GM18861 (cell line): ENCODE measurements at regions not wholly inside any gene's neighbourhood (a gene's known extent, or its start where the extent isn't known, plus 50 kb on each side); places are given as distances from the start of the nearest gene placed in this dataset.
A peak's percentile ranks its signal among the peaks of the same experiment; 100 is the strongest.
"Not testable (repeated sequence)": the region's sequence is repeated elsewhere in the genome, so short reads cannot be mapped to it uniquely, and the experiment has no call there.

Experiments used
- ATAC-seq: cut with Tn5 transposase; IDR thresholded peaks from one replicate; pipeline ENCODE4 v1.9.1; 2021; ENCODE audit not compliant: unreplicated experiment

DNA sequence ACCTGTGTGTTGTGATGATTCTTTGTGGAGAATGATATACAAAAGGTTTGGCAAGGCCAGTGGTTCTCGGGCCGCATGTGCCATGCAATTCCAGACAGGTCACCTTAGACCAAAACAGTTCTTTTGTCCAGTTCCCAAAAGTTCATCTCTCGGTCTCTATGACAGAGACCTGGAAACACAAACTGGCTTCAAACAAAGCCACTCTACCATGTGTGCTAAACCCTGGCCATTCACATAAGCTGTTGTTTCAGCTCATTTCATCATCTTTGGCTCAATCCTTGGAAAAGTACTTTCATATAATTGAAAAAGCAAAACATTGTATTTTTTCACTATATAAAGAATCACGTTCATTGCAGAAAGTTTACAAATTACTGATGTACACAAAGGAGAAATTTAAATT lies 210.5 kb upstream of the SEMA6A start:
- no peak for ATAC-seq

DNA sequence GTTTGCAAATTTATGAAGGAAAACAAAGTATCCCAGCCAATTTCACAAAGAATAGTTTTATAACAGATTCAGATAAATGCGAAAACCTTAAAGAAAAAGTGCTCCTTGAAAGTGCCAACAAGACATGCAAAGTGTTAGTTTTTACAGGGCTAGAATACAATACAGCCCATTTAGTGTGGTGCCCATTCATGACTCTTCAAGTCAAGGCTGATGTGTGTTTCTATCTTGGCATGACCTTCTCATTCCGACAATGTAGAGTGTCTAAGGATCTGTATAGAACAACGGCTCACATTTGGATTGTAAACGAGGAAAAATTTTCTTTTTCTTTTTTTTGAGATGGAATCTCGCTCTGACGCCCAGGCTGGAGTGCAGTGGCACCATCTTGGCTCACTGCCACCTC lies 205.2 kb upstream of the SEMA6A start:
- no peak for ATAC-seq

DNA sequence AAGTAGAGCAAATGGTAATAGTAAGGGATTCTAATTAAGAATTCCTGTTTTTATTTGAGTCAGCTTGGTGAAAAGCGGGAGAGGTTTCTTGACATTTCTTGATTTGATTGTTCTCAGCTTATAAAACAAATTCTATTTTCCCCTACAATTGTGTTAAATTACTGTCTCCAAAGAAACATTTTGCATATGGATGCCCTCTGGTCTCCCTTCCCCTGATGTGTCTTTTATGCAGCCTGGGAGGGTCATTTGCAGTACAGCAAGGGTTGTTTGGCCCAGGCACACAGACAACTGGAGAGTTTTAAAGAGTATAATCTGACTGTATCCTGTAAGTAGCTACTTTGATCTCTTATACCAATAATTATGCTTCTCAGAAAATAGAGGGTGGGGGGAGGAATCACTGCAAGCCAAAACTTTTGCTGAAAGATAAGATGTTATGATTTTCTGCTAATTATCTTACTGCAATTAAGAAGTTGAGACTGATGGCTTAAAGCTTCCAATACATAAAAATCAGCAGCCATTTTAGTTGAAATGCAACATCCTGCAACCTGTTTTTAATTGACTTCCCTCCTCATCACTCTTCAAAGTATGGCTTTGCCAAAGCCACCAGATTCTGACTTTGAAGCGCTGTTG lies 204.1 kb upstream of the SEMA6A start:
- no peak for ATAC-seq

GRCh38 chr5:116778032-116778431 lies 203.4 kb upstream of the SEMA6A start:
- ATAC-seq: peak; percentile 76

DNA sequence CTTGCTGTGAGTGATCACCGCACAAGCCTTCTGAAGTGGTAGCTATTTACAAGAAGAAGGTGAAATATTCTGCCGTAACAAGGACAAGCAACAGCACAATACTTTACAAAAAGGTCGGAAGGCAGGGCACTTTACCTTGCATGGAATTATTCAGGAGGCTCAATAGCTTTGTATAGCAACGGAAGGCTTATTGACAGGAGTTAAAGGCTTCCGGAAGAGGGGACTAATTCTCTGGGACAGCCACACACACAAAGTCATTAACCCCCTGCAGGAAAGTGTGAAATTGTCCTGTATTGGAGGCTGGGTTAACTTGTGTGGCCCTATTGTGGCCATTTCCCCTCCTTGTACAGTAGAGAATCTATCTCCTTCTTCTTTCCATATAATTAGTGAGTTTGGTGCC lies 199.3 kb upstream of the SEMA6A start:
- ATAC-seq: no peak

GRCh38 chr5:116772806-116773205 lies 198.2 kb upstream of the SEMA6A start:
- no peak for ATAC-seq

GRCh38 chr5:116772152-116772501 lies 197.5 kb upstream of the SEMA6A start:
- ATAC-seq: no peak

GRCh38 chr5:116771466-116772151 lies 197.0 kb upstream of the SEMA6A start:
- ATAC-seq: no peak

- ATAC-seq: not testable (repeated sequence)
Observed at GRCh38 chr5:116769953-116770352, 195.3 kb upstream of the SEMA6A start.

- ATAC-seq: no peak
Observed at GRCh38 chr5:116769470-116769869, 194.8 kb upstream of the SEMA6A start.

- peak; percentile 47 for ATAC-seq
Observed at GRCh38 chr5:116766470-116766947, 191.9 kb upstream of the SEMA6A start.

DNA sequence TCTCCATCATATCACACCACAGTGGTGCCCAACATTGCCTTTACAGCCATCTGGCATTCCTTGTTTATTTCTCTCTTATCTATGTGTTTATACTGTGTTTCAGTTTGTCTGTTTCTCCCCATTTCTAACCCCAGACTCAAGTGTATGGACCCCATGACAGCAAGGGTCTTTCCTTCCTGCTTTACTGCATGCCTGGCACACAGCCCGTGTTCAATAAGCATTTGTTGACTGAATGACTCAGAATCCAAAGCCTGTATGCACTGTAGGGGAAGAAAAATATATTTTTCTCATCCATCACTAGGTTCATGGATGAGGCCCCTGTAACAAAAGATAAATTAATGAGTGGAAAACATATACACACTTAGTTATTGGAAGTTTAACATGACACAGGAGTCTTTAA lies 190.8 kb upstream of the SEMA6A start:
- ATAC-seq: no peak

DNA sequence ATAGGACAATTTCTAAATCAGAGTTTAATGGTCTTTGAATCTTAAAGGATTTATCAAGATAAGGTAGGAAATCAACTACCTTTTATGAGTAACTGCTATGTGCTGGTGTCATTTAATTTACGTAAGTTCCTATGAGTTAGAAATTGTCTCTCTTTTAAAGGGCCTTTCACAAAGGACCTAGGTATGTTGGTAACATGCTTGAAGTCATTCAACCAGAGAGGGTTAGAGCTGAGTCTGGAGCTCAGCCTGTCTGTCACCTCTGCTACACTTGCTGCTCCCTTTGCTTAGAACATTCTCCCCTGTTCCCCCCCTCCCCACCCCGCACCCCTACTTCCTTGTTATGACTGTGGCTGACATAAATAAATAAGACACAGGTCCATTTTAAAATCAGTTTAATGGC lies 190.3 kb upstream of the SEMA6A start:
- peak; percentile 28 for ATAC-seq

- peak; percentile 74 for ATAC-seq
Observed at GRCh38 chr5:116763987-116764866, 189.6 kb upstream of the SEMA6A start.

- ATAC-seq: no peak
Observed at GRCh38 chr5:116759860-116760640, 185.4 kb upstream of the SEMA6A start.

- no peak for ATAC-seq
Observed at GRCh38 chr5:116757326-116757725, 182.7 kb upstream of the SEMA6A start.

- ATAC-seq: no peak
Observed at GRCh38 chr5:116756531-116756930, 181.9 kb upstream of the SEMA6A start.

DNA sequence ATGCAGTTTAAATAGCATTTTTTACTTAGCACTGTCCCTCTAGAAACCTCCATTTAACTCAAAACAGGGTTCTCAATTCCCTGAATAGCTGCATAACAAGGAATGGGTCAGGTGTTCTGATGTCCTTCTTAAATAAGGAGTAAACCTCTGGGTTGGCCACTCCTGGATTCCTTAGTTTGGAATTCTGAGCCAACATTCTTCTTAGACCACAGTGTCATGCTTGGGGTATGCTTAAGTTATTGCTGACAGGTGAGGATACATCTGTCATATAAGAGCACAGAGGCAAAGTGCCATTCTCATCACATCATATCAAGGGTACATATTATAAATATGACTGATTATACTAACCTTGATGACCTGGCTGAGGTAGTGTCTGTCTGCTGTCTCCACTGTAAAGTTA lies 179.9 kb upstream of the SEMA6A start:
- no peak for ATAC-seq

GRCh38 chr5:116751684-116752083 lies 177.1 kb upstream of the SEMA6A start:
- ATAC-seq: no peak

- no peak for ATAC-seq
Observed at GRCh38 chr5:116750631-116751580, 176.3 kb upstream of the SEMA6A start.
